ENCODE measurements at regions not wholly inside any gene's neighbourhood (a gene's known extent, or its start where the extent isn't known, plus 50 kb on each side); places are given as distances from the start of the nearest gene placed in this dataset.

DNA sequence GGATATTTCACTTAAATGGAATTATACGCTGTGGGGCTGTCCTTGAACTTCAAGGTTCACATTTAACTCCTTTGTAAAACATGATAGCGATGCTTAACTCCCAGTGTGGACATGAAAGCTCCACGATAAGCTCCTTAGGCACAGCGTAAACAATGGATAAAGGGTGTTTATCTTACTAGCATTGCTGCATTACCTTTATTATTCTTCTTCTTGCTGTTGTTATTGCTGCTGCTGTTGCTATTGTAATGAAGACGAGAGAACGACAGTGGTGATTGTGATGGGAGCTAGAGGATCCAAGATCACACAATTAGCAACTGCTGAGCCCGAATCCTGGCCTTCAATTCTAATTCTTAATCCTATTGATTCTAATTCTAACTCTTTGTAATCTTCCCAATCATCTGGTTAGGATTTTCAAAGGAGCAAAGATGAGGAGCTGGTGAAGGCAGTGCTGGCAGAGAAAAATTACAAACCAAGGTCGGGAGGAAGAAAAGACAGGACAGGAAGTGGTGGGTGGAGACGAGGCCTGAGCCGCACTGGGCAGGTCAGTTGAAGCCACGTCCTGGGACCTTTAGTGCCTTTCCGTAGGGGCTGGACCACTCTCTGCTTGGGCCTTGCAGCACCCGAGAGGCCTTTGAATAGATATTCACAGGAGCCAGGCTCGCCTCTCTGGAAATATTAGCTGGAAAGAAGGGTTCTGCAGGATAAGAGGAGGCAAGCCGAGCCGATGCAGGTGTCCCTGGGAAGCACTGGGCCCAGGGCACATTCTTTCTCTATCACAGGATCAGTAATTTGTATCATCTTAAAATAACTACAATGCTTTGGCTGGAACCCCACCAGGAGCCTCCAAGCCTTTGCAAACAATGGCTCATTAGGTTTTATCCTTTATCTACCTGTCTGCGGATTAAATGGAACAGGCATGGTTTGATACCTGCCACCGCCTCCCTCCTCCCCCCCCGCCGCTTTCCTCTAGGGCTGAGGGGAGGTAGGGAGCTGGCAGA lies 571.6 kb downstream of the AJAP1 start:
- peaks cover 71% of the 10 kb centered on the region for H3K9me3 Mint-ChIP-seq
- CTCF ChIA-PET = no interaction called here
- H3K27ac Mint-ChIP-seq = no peak overlapping the region
- TF ChIP-seq ZNF396 (CRISPR knock-in tag; IDR thresholded peaks at IDR 0.05; ENCODE audit: borderline replicate concordance) (no peak), NR1H2 (CRISPR knock-in tag; IDR thresholded peaks at IDR 0.05) (no peak), ZNF138 (CRISPR knock-in tag; conservative IDR thresholded peaks at IDR 0.05) (no peak), SOX15 (CRISPR knock-in tag; IDR thresholded peaks at IDR 0.05) (no peak), KAT7 (CRISPR knock-in tag; IDR thresholded peaks at IDR 0.05; ENCODE audit: borderline replicate concordance) (no peak), TCF7 (CRISPR knock-in tag; IDR thresholded peaks at IDR 0.05; ENCODE audit: low read depth) (no peak), NFYB (CRISPR knock-in tag; conservative IDR thresholded peaks at IDR 0.05; ENCODE audit: low read depth) (no peak), FOXJ3 (CRISPR knock-in tag; IDR thresholded peaks at IDR 0.05; ENCODE audit: borderline replicate concordance) (no peak), ZNF121 (CRISPR knock-in tag; IDR thresholded peaks at IDR 0.05) (no peak), ZNF219 (CRISPR knock-in tag; IDR thresholded peaks at IDR 0.05; ENCODE audit: borderline replicate concordance) (no peak), CREB1 (CRISPR knock-in tag; IDR thresholded peaks at IDR 0.05) (no peak), CREM (CRISPR knock-in tag; IDR thresholded peaks at IDR 0.05) (no peak)
- TF ChIP-seq, protein P1, sequence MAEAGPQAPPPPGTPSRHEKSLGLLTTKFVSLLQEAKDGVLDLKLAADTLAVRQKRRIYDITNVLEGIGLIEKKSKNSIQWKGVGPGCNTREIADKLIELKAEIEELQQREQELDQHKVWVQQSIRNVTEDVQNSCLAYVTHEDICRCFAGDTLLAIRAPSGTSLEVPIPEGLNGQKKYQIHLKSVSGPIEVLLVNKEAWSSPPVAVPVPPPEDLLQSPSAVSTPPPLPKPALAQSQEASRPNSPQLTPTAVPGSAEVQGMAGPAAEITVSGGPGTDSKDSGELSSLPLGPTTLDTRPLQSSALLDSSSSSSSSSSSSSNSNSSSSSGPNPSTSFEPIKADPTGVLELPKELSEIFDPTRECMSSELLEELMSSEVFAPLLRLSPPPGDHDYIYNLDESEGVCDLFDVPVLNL (CRISPR knock-in tag; IDR thresholded peaks at IDR 0.05; ENCODE audit: borderline replicate concordance, low read depth) = no peak
- TF ChIP-seq, protein P2, sequence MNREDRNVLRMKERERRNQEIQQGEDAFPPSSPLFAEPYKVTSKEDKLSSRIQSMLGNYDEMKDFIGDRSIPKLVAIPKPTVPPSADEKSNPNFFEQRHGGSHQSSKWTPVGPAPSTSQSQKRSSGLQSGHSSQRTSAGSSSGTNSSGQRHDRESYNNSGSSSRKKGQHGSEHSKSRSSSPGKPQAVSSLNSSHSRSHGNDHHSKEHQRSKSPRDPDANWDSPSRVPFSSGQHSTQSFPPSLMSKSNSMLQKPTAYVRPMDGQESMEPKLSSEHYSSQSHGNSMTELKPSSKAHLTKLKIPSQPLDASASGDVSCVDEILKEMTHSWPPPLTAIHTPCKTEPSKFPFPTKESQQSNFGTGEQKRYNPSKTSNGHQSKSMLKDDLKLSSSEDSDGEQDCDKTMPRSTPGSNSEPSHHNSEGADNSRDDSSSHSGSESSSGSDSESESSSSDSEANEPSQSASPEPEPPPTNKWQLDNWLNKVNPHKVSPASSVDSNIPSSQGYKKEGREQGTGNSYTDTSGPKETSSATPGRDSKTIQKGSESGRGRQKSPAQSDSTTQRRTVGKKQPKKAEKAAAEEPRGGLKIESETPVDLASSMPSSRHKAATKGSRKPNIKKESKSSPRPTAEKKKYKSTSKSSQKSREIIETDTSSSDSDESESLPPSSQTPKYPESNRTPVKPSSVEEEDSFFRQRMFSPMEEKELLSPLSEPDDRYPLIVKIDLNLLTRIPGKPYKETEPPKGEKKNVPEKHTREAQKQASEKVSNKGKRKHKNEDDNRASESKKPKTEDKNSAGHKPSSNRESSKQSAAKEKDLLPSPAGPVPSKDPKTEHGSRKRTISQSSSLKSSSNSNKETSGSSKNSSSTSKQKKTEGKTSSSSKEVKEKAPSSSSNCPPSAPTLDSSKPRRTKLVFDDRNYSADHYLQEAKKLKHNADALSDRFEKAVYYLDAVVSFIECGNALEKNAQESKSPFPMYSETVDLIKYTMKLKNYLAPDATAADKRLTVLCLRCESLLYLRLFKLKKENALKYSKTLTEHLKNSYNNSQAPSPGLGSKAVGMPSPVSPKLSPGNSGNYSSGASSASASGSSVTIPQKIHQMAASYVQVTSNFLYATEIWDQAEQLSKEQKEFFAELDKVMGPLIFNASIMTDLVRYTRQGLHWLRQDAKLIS (CRISPR knock-in tag; IDR thresholded peaks at IDR 0.05; ENCODE audit: borderline replicate concordance) = no peak
- H3K4me1 Mint-ChIP-seq = no peaks in the 10 kb centered on the region
- peaks cover 59% of the 10 kb centered on the region for H3K36me3 Mint-ChIP-seq
- peaks cover 91% of the 10 kb centered on the region for H3K27me3 Mint-ChIP-seq (ENCODE audit: low read depth)
- no peak overlapping the region for H3K4me3 Mint-ChIP-seq
- ATAC-seq (no peak), DNase-seq (ENCODE audit: low spot score) (no peak)
- POLR2A ChIA-PET = no interaction called here

DNA sequence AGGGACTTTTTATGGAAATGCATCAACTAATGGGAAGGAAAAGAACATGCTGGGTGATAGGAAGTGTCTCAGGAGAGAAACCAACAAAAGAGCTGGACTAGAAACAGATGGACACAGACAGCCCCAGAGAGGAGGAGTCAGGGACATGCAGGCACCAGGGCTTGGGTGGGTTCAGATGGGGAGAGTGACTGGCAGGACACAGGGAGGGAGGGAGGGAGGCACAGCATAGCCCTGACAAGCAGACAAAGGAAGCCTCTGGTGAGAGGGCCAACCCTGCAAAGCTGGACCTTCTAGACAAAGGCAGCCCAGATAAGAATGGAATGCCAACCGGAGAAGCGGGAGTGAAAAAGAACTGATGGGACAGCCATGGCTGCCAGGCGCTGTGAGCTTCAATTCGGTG lies 568.8 kb downstream of the AJAP1 start:
- Mint-ChIP-seq H3K27ac (no peak overlapping the region), H3K4me3 (no peak overlapping the region)
- POLR2A ChIA-PET = no interaction called here

More for the DNA sequence above, 568.8 kb downstream of the AJAP1 start:
- CTCF ChIA-PET = no interaction called here
- no peak for DNase-seq (ENCODE audit: low spot score)
- peaks cover 62% of the 10 kb centered on the region for H3K36me3 Mint-ChIP-seq
- peaks cover 86% of the 10 kb centered on the region for H3K27me3 Mint-ChIP-seq (ENCODE audit: low read depth)
- no peak for ATAC-seq
- H3K4me1 Mint-ChIP-seq = no peaks in the 10 kb centered on the region
- peaks cover 74% of the 10 kb centered on the region for H3K9me3 Mint-ChIP-seq
- TF ChIP-seq FOXK1 (CRISPR knock-in tag; IDR thresholded peaks at IDR 0.05) (no peak), RELA (CRISPR knock-in tag; IDR thresholded peaks at IDR 0.05; ENCODE audit: borderline replicate concordance) (no peak), ZNF396 (CRISPR knock-in tag; IDR thresholded peaks at IDR 0.05; ENCODE audit: borderline replicate concordance) (no peak), GTF2I (CRISPR knock-in tag; conservative IDR thresholded peaks at IDR 0.05) (no peak), SMAD3 (CRISPR knock-in tag; IDR thresholded peaks at IDR 0.05; ENCODE audit: borderline replicate concordance) (no peak), ZNF263 (CRISPR knock-in tag; IDR thresholded peaks at IDR 0.05; ENCODE audit: low read depth) (no peak), TCF7 (CRISPR knock-in tag; IDR thresholded peaks at IDR 0.05; ENCODE audit: low read depth) (no peak), HMGA2 (CRISPR knock-in tag; IDR thresholded peaks at IDR 0.05) (no peak), TEAD4 (CRISPR knock-in tag; IDR thresholded peaks at IDR 0.05) (no peak), TP53 (CRISPR knock-in tag; IDR thresholded peaks at IDR 0.05) (no peak), ATF1 (CRISPR knock-in tag; IDR thresholded peaks at IDR 0.05) (no peak), SOX15 (CRISPR knock-in tag; IDR thresholded peaks at IDR 0.05) (no peak)
- TF ChIP-seq, protein P3, sequence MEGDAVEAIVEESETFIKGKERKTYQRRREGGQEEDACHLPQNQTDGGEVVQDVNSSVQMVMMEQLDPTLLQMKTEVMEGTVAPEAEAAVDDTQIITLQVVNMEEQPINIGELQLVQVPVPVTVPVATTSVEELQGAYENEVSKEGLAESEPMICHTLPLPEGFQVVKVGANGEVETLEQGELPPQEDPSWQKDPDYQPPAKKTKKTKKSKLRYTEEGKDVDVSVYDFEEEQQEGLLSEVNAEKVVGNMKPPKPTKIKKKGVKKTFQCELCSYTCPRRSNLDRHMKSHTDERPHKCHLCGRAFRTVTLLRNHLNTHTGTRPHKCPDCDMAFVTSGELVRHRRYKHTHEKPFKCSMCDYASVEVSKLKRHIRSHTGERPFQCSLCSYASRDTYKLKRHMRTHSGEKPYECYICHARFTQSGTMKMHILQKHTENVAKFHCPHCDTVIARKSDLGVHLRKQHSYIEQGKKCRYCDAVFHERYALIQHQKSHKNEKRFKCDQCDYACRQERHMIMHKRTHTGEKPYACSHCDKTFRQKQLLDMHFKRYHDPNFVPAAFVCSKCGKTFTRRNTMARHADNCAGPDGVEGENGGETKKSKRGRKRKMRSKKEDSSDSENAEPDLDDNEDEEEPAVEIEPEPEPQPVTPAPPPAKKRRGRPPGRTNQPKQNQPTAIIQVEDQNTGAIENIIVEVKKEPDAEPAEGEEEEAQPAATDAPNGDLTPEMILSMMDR (IDR thresholded peaks at IDR 0.05) = no peak
- TF ChIP-seq, protein P4, sequence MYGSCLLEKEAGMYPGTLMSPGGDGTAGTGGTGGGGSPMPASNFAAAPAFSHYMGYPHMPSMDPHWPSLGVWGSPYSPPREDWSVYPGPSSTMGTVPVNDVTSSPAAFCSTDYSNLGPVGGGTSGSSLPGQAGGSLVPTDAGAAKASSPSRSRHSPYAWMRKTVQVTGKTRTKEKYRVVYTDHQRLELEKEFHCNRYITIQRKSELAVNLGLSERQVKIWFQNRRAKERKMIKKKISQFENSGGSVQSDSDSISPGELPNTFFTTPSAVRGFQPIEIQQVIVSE (CRISPR knock-in tag; IDR thresholded peaks at IDR 0.05; ENCODE audit: borderline replicate concordance) = no peak
- TF ChIP-seq, protein P5, sequence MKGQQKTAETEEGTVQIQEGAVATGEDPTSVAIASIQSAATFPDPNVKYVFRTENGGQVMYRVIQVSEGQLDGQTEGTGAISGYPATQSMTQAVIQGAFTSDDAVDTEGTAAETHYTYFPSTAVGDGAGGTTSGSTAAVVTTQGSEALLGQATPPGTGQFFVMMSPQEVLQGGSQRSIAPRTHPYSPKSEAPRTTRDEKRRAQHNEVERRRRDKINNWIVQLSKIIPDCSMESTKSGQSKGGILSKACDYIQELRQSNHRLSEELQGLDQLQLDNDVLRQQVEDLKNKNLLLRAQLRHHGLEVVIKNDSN (CRISPR knock-in tag; IDR thresholded peaks at IDR 0.05) = no peak

Data from WTC11 (cell line).